Activated CD4-positive, alpha-beta T cell treated with anti-CD3 and anti-CD28 coated beads, Interleukin-2, amount 50 U/mL, for 24 hours (primary cell): ENCODE measurements at regions not wholly inside any gene's neighbourhood (a gene's known extent, or its start where the extent isn't known, plus 50 kb on each side); places are given as distances from the start of the nearest gene placed in this dataset.

Source experiments
- DNase-seq, 2 donors: peaks; one replicate each; pipeline ENCODE4 v3.0.0-alpha.2; 2020; ENCODE audit warnings: low read depth in 1 of 2, low spot score in 1 of 2

DNA sequence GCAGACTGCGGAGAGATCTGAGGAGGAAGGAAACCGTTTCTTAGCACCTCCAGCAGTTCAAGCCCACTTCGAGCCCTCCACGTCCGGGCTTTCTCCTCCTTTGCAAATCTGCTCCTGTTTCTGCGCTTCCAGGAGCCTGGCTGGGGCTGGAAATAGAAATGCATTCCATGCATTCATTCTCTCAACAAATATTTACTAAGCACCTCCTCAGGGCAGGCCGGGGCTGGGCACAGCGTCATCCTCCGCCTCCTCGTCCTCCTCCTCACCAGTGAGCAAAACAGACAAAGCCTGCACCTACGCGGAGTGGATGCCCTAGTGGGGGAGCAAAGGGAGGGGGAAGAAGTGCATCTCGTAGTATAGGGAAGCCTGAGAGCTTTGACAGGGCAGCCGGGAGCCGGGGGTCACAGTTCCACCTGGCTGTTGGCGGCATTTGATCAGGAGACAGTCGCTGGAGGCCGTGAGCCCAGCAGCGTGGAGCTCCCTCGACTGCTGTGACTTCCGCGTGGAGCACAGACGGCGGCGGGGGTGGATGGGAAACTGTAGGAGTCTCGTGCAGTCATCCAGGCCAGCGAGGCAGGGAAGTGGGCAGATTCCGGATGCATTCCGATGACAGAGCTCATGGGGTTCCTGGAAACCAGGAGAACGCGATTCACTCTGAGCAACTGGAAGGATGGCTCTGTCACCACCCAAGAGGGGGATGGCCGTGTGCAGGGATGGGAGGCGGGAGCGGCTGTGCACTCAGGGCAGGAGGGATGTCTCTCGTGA lies 93.5 kb downstream of the SIK1 start:
- DNase-seq, result no peak

DNA sequence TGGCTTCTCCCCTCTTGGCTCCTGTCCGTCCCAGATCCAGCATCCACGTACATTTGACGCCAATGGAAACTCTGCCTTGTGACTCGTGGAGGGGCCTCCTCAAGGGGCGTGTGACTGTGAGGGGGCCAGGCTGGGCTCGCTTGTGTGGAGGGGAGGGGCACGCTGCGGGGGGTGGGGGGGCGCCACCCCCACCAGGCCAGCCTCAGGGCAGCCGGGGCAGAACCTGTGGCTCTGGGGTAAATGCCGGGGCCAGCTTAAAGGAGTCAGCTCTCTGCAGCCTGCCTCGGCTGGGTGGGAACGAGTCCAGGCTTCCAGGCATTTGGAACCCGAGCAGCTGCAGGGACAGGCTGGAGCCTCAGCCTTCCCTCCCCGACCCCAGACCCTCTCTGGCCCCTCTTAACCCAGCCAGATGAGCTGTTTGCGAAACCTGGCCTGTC lies 94.1 kb downstream of the SIK1 start:
- no peak for DNase-seq

DNA sequence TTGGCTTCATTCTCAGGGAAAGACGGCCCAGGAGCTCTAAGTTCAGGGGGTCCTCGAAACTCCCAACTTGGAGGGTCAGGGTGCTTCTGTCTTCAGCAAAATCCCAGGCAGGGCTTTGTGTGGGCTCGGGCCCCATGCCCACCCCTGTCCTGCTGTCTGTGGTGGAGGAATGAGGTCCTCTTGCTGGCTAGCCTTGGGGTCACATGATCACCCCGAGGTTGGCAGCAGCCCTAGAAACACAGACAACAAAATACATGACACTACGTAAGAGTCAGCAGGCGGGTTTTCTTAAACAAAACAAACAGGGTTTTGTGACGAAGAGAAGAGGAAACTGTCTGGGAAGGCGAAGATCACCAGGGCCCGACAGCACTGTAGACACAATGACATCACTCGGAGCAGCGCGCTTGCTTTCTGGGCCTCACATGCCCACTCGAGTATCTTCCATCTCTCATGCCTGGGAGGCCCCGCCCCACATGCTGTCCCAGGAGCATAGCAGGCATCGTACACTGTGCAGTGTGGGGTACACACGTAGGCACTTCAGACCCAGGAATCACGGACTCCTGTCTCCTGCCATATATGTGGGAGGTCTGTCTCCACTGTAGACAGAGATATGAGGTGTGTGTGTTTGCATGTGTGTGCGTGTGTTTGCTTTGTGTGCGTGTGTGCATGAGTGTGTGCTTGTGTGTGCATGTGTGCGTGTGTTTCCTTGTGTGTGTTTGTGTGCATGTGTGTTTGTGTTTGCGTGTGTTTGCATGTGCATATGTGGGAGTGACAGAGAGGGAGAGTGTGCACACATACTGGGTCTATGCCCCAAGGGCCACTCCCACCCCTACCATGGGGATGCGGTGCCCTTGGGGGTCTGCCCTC lies 94.7 kb downstream of the SIK1 start:
- no peak for DNase-seq

- DNase-seq, result no peak
Observed at GRCh38 chr21:43331111-43331961, 95.6 kb downstream of the SIK1 start.

DNA sequence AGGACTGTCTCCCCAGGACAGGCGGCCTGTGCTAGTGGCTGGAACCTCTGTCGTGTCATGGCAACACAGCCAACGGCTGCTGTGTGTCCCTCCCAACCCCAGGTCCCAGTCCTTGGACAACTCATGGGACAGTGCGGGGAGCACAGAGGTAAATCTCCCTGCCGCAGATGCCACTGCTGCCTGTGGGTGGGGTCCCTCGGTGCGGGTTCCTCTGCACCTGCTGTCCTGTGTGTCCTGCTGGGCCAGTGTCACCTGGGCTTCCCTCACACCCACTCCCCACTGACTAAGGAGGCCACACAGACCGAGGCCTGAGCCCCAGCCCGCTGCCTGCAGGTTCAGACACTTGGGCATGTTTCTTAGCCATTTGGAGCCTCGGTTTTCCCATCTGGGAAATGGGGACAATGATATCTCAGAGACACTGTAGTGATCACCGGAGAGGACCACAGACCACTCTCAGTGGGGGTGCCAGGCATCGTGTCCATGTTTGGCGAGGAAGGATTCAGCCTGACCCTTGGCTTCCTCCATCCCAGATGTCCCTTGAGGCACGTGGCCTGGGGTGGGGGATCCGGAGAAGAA lies 96.5 kb downstream of the SIK1 start:
- no peak for DNase-seq

- no peak for DNase-seq
Observed at GRCh38 chr21:43329711-43330269, 97.1 kb downstream of the SIK1 start.

DNA sequence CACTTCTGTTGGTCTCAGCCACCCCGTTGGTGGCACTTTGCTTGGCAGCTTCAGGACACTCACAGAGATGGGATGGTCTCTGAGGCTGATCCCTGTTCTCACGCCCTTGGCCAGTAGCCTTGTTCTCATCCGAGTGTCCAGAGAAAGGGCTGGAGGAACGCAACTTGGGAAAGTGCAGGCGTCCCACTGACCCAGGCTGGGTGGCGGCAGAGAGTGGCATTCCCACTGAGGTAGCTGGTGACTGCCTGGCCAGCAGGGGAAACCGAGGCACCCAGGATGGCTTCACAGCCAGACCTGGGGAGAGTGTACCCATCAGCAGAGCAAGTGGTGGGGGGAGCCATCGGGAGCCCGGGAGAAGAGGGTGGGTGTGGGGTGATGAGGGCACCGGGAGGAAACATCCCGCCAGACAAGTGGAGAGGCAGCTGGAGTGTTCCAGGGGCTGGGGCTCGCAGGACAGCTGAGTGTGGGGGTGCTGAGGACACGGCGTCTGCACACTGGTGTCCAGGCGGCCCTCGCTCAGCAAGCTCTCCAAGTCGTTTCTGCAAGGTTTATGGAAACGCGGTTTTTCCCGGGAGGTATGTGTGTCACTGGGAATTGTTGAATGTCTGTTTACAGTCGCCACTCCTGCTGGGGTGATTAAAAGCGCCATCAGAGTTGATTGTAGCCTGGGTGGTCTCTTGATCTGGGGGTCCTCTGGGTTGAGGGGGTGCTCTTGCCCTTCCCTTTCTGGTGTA lies 97.8 kb downstream of the SIK1 start:
- DNase-seq, result no peak

DNA sequence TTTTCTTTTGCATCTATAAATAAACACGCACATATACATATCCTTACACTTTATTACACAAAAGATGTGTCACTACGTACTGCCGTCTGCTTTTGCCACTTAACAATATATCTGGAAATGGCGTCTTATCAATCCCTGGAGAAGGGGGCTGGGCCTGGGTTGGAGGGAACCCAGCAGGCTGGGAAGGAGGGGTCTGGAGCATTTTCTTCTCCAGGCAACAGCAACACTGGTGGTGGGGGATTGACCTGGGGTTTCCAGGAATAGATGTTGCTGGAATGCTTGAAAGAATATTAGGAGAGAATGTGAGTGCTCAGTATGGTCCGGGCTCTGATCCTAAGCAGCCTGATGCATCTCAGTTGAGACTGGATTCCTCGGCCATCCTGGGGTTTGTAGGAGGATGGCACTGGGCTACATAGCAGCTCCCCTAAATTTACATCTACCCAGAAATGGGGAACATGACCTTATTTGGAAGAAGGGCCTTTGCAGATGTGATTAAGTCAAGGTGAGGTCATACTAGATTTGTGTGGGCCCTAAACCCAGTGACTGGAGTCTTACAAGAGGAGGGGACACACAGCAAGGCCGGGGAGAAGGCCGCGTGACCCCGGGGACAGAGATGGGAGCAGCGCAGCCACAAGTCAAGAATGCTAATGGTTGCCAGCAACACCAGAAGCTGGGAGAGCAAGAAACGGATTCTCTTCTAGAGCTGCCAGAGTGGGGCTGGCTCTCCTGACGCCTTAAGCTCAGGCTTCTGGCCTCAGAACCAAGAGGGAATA lies 98.6 kb downstream of the SIK1 start:
- DNase-seq, result no peak

DNA sequence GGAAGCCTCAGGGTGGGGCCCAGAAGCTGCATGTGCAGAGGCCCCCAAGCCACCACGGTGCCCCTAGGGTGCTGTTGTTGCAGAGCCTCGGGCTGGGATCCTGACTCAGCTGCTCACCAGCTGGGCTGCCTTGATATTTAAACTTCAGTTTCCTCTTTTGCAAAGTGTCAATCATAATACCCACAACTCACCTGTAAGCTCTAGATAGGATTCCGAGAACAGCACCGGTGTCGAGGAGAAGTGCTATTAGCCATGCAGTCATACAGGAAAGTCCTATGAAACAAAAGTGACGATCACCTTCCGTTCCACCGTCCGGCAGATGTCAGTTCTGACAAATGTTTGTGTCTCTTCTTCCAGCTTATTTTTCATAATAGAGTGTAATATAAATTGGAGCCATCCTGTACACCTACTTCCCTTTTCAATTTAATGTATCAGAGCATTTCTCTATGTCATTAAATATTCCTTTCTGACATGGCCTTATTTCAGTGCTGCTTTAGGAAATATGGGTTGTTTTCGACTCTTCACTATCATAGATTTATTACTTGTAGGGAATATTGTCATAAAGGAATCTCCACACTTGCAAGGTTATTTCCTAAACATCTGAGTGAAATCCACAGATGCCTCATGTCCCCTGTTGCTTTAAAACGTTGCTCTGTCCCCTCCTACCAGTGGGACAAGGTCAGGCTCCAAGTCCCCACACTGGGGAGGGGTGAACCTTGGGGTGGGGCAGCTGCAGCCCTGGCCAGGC lies 100.8 kb downstream of the SIK1 start:
- no peak for DNase-seq

GRCh38 chr21:43325036-43325435 lies 101.9 kb downstream of the SIK1 start:
- DNase-seq, result no peak

DNA sequence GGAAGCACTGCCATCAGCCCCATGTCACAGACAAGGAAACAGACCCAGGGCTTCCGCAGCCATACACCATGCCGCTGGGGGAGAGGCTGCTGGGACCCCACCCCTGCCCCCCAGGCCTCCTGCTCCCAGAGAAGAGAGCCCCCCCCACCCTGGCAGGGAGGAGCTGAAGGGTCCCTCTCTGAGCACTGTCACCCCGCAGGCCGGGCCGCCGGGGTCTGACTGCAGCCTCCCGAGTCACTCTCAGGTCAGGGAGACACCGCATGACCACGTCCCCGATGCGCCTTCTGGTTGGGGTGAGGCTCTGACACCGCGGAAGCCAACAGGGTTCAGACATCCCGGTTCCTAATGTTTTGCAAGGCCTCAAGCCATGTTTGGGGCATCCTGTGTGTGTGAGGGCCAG lies 102.3 kb downstream of the SIK1 start:
- DNase-seq, result no peak

DNA sequence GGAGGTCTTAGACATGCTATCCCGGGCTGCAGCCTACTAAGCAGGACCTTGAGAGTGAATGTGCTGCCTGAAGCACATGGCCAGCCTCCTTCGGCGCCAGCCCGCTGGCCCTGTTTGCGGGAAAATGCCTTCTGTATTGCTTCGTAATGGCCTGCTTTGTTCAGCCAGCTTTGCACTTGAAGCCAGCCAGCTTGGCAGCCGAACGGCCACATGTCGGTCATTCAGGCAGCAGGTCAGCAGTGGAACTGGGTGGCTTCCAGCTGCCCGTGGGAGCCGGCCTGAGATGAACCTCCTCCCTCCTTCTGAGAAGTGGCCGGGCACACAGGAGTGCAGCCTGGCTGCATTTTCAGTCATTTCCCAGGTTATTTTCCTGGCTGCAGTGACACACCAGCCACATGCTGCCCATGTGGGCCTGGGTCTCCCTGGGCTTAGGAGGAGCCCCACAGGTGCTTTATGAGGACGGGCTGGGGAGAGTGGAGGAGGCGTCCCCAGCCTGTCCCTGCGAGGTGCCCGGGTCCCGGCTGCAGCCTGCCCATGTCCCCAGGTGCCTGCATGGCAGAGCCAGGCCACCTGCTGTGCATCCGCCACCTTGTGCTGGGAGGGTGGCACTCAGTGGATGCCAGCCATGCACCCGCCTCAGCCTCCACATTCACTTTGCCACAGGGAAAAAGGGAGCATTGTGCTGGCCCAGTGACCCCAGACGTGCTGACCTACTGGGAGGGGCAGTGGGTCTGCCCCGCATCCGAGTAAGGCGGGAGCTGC lies 103.5 kb downstream of the SIK1 start:
- no peak for DNase-seq

DNA sequence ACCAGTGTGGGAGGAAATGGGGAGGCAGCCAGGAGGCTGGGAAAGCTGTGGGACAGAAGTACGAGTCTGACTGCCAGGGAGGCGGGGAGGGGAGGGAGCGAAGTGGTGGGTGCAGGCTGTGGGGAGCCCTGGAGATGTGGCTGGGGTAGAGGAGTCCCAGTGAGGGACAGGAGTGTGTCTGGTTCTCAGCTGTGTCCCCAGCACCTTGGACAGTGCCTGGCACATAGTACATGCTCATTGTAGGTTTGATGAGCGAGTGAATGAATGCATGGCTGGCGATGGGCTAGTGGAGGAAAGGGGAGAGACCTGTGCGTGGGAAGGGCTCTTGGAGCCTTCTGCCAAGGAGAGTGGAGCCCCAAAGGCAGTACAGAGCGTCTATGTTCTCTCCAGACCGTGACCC lies 104.1 kb downstream of the SIK1 start:
- no peak for DNase-seq

- no peak for DNase-seq
Observed at GRCh38 chr21:43322311-43322710, 104.6 kb downstream of the SIK1 start.

DNA sequence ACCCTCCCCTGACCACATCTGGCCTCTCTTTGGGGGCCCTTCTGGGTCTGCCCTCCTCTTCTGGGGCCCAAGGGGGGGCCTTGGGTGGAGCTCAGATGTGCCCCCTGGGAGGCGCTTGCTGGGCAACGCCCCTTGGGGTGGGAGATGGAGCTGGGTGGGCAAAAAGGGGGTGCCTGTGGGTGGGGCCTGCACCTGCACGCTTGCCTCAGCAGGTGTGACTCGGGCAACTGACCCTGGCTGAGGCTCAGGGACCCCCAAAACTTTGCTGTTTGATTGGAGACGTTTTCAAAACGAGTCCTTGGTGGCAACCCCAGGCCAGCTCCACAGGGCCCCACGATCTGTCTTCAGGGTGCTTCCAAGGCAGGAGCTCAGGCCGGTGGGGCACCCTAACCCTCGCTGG lies 105.3 kb downstream of the SIK1 start:
- DNase-seq, result no peak

DNA sequence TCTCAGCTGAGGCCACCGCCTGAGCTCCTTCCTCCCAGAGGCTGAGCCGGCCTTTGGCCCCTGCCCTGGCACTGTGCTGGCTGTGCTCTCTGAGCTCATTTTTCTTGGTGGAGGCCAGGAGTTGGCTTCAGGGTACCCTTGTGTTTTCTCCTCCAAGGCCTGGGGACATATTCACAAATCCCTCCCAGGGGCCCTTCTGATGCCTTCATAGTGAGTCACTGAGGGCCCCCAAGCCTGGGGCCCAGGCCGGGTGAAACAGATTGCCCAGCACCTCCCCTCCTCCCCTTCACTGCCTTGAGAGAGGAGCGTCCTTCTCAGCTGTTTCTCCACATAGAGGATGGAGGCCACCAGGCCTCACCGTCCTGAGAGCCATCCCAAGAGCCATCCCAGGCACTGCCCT lies 105.8 kb downstream of the SIK1 start:
- DNase-seq, result no peak

GRCh38 chr21:43320526-43320925 lies 106.4 kb downstream of the SIK1 start:
- DNase-seq, result no peak
